Non-pigmented ciliary epithelial cell (primary cell): ENCODE measurements at regions not wholly inside any gene's neighbourhood (a gene's known extent, or its start where the extent isn't known, plus 50 kb on each side); places are given as distances from the start of the nearest gene placed in this dataset.

Experiments used
- DNase-seq: peaks from one replicate; pipeline ENCODE4 v3.0.0-alpha.2; 2010; ENCODE audit warnings: low read depth

- no peak for DNase-seq
Measured at GRCh38 chr10:128316121-128316726, 190.0 kb upstream of the MKI67 start.

- no peak for DNase-seq
Measured at GRCh38 chr10:128316925-128317324, 190.7 kb upstream of the MKI67 start.

- DNase-seq, result no peak
Measured at GRCh38 chr10:128318366-128318765, 192.1 kb upstream of the MKI67 start.

GRCh38 chr10:128318913-128319312 lies 192.7 kb upstream of the MKI67 start:
- no peak for DNase-seq

- no peak for DNase-seq
Measured at GRCh38 chr10:128322106-128322505, 195.9 kb upstream of the MKI67 start.

GRCh38 chr10:128322950-128323349 lies 196.7 kb upstream of the MKI67 start:
- DNase-seq, result no peak

- no peak for DNase-seq
Measured at GRCh38 chr10:128324058-128324827, 198.0 kb upstream of the MKI67 start.

GRCh38 chr10:128325788-128326187 lies 199.6 kb upstream of the MKI67 start:
- no peak for DNase-seq

- no peak for DNase-seq
Measured at GRCh38 chr10:128326251-128326650, 200.0 kb upstream of the MKI67 start.

- DNase-seq, result no peak
Measured at GRCh38 chr10:128326851-128327250, 200.6 kb upstream of the MKI67 start.

- no peak for DNase-seq
Measured at GRCh38 chr10:128336401-128336800, 210.2 kb upstream of the MKI67 start.

- no peak for DNase-seq
Measured at GRCh38 chr10:128337860-128338378, 211.7 kb upstream of the MKI67 start.

- no peak for DNase-seq
Measured at GRCh38 chr10:128338951-128339350, 212.7 kb upstream of the MKI67 start.

- DNase-seq, result no peak
Measured at GRCh38 chr10:128339753-128340152, 213.5 kb upstream of the MKI67 start.

GRCh38 chr10:128345353-128345752 lies 219.1 kb upstream of the MKI67 start:
- DNase-seq, result no peak

GRCh38 chr10:128360783-128361182 lies 234.6 kb upstream of the MKI67 start:
- no peak for DNase-seq

- DNase-seq, result no peak
Measured at GRCh38 chr10:128361487-128361886, 235.3 kb upstream of the MKI67 start.

- DNase-seq, result no peak
Measured at GRCh38 chr10:128362514-128362913, 236.3 kb upstream of the MKI67 start.

- DNase-seq, result no peak
Measured at GRCh38 chr10:128364631-128365030, 238.4 kb upstream of the MKI67 start.

GRCh38 chr10:128365156-128365725 lies 239.0 kb upstream of the MKI67 start:
- DNase-seq, result no peak

- no peak for DNase-seq
Measured at GRCh38 chr10:128367807-128368206, 241.6 kb upstream of the MKI67 start.

- no peak for DNase-seq
Measured at GRCh38 chr10:128369101-128369650, 243.0 kb upstream of the MKI67 start.
